Ovary (tissue), 3 donors: ENCODE measurements at regions not wholly inside any gene's neighbourhood (a gene's known extent, or its start where the extent isn't known, plus 50 kb on each side); places are given as distances from the start of the nearest gene placed in this dataset.

Source experiments
- EP300 ChIP-seq: sonication (generic); formaldehyde crosslinking; IDR thresholded peaks from one replicate; pipeline ENCODE4 v1.6.1; 2017; ENCODE audit warnings: antibody characterized with exemption
- POLR2A ChIP-seq: fragments of 450-650 bp; IDR thresholded peaks from one replicate; pipeline ENCODE4 v1.6.1; 2017; ENCODE audit warnings: antibody characterized with exemption, mild to moderate bottlenecking, moderate library complexity
- TF ChIP-seq, protein P1 (sequence below), 3 donors: fragments of 450-650 bp in 2 of 3; fragments of 200-600 bp in 1 of 3; IDR thresholded peaks; one replicate each; pipeline versions ENCODE4 v1.5.1 to v1.8.0; 2016 to 2022; ENCODE audit warnings: antibody characterized with exemption in 3 of 3, mild to moderate bottlenecking in 1 of 3
- donor health status: DM: no; HTN: no; CAD: no.

DNA sequence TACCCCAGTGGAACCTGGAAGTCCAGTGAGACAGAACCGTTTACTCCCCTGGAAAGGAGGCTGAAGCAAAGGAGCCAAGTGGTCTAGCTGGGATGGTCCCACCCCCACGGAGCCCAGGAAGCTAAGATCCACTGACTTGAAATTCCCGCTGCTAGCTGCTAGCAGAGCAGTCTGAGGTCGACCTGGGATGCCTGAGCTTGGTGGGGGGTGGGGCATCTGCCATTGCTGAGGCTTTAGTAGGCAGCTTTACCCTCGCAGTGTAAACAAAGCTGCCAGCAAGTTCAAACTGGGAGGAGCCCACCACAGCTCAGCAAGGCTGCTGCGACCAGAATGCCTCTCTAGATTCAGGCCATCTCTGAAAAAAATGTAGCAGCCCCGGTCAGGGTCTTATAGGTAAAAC lies 437.0 kb downstream of the SUCLA2 start:
- TF ChIP-seq EP300 (no peak), POLR2A (no peak)
- TF ChIP-seq, protein P1, sequence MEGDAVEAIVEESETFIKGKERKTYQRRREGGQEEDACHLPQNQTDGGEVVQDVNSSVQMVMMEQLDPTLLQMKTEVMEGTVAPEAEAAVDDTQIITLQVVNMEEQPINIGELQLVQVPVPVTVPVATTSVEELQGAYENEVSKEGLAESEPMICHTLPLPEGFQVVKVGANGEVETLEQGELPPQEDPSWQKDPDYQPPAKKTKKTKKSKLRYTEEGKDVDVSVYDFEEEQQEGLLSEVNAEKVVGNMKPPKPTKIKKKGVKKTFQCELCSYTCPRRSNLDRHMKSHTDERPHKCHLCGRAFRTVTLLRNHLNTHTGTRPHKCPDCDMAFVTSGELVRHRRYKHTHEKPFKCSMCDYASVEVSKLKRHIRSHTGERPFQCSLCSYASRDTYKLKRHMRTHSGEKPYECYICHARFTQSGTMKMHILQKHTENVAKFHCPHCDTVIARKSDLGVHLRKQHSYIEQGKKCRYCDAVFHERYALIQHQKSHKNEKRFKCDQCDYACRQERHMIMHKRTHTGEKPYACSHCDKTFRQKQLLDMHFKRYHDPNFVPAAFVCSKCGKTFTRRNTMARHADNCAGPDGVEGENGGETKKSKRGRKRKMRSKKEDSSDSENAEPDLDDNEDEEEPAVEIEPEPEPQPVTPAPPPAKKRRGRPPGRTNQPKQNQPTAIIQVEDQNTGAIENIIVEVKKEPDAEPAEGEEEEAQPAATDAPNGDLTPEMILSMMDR (IDR thresholded peaks at IDR 0.05) = no peak
